GM12873 (cell line): ENCODE measurements at regions not wholly inside any gene's neighbourhood (a gene's known extent, or its start where the extent isn't known, plus 50 kb on each side); places are given as distances from the start of the nearest gene placed in this dataset.

Experiments
- TF ChIP-seq, protein P1 (sequence below): IDR thresholded peaks from 2 replicates; pipeline ENCODE4 v1.5.1; 2012; ENCODE audit warnings: low read depth, mild to moderate bottlenecking, moderate library complexity, low read length, control low read depth; ENCODE audit not compliant: insufficient read depth; ENCODE audit errors: missing control alignments

DNA sequence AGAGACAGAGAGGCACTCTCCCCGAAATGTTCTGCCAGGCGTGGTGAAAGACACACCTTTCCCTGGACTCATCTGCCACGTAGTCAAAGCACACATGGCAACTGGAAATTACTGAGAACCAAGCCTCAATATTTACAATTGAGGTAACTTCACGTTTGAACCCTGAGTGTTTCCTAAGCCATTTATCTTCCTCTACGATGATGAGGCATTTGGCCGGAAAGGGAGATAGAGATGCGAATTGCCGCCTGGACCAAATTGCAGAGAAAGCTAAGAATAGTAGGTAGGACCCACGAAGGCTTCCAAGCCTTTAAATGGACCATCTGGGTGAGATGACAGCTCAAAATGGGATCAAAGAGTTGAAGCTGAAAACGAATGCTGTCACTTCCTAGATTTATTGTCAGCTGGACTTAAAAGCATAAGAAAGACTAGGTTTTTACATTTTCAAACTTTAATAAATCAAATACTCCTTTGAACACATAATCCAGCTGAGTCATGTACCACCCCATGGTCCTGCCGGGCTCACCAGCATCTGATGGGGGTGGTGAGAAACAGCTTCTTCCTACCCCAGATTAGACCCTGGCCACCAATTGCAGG lies 135.6 kb upstream of the LYZL2 start:
- TF ChIP-seq, protein P1, sequence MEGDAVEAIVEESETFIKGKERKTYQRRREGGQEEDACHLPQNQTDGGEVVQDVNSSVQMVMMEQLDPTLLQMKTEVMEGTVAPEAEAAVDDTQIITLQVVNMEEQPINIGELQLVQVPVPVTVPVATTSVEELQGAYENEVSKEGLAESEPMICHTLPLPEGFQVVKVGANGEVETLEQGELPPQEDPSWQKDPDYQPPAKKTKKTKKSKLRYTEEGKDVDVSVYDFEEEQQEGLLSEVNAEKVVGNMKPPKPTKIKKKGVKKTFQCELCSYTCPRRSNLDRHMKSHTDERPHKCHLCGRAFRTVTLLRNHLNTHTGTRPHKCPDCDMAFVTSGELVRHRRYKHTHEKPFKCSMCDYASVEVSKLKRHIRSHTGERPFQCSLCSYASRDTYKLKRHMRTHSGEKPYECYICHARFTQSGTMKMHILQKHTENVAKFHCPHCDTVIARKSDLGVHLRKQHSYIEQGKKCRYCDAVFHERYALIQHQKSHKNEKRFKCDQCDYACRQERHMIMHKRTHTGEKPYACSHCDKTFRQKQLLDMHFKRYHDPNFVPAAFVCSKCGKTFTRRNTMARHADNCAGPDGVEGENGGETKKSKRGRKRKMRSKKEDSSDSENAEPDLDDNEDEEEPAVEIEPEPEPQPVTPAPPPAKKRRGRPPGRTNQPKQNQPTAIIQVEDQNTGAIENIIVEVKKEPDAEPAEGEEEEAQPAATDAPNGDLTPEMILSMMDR, result no peak

GRCh38 chr10:30763918-30764317 lies 134.4 kb upstream of the LYZL2 start:
- TF ChIP-seq, protein P1, result no peak

- TF ChIP-seq, protein P1, result no peak
These were observed 133.1 kb upstream of the LYZL2 start for GRCh38 chr10:30762620-30763019.

DNA sequence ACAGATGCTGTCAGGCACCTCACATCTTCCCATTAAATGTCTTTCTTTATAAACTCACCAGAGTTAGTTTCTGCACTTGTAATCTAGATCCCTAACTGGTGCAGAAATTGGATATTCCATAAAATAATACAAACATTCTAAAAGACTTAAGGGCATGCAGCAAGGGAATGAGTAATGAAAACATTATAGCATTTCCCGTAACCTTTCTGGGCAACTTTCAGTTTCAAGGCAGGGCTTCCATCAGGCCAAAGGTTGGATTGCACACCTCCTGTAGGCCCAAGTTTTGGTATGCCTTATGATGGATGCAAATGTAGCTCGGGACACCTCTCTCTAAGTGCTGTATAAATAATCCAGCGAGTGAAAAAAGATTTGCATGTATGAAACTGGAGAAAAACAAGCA lies 129.9 kb upstream of the LYZL2 start:
- TF ChIP-seq, protein P1, result no peak

DNA sequence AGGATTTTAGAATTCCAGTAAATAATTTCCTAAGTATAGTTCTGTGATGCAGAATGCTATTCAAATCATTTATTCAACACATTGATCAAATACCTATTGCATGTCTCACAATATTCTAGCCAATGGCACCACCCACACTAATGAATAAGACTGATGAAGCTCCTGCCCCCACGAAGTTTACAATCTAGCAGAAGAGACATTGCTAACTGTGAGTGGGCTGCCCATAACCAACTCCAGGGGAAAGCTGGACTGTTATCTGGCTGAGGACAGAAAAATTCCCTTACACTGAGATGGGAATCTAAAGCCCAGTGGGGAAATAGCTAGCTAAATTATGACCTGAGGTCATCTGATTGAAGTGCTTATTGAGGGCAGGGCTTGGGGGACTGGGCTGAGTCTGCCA lies 128.8 kb upstream of the LYZL2 start:
- TF ChIP-seq, protein P1, result no peak

DNA sequence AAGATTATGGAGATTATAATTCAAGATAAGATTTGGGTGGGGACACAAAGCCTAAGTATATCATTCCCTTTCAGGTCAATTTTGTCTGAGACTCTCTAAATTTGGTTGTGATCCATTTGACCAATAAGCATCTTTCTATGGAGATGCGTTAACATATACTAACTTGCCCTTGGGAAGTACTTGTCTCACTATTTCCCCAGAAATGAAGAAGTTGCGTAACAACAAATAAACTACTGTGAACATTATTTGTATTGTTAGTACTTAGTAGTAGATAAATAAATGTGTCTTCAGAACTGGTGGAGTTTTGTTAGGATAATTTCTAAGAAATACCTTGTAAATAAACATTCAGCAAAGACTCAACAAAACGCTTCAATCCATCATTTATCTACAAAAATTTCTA lies 127.3 kb upstream of the LYZL2 start:
- TF ChIP-seq, protein P1, result no peak

- TF ChIP-seq, protein P1, result no peak
These were observed 126.6 kb upstream of the LYZL2 start for GRCh38 chr10:30756151-30756550.
